Neural cell (in vitro differentiated cells): ENCODE measurements at regions not wholly inside any gene's neighbourhood (a gene's known extent, or its start where the extent isn't known, plus 50 kb on each side); places are given as distances from the start of the nearest gene placed in this dataset.

Experiments
- H2AFZ ChIP-seq: fragments of 200-600, 300-800 bp; sonication (generic), shearing (Covaris generic); 2 replicates; pipeline ENCODE4 v1.6.0; 2014; ENCODE audit warnings: low read depth, mild to moderate bottlenecking, antibody characterized with exemption, low read length, moderate library complexity
- H3F3A ChIP-seq: fragments of 200-600 bp; shearing (Covaris generic); 2 replicates; pipeline ENCODE4 v1.6.1; 2016; ENCODE audit warnings: mild to moderate bottlenecking, moderate library complexity, mixed read lengths, antibody characterized with exemption, low read length; ENCODE audit not compliant: insufficient read depth, poor library complexity, severe bottlenecking
- H3K27ac ChIP-seq: fragments of 200-600, 300-800 bp; sonication (generic), shearing (Covaris generic); 2 replicates; pipeline ENCODE4 v1.5.1; 2014; ENCODE audit warnings: mild to moderate bottlenecking, low read length, moderate library complexity
- H3K27me3 ChIP-seq: fragments of 300-800, 200-600 bp; sonication (generic), shearing (Covaris generic); 2 replicates; pipeline ENCODE4 v1.6.0; 2014; ENCODE audit warnings: mild to moderate bottlenecking, low read depth, low read length, moderate library complexity; ENCODE audit not compliant: insufficient read depth
- H3K36me3 ChIP-seq: fragments of 300-800, 200-600 bp; sonication (generic), shearing (Covaris generic); 2 replicates; pipeline ENCODE4 v1.5.1; 2014; ENCODE audit warnings: mild to moderate bottlenecking, antibody characterized with exemption, low read length, moderate library complexity; ENCODE audit not compliant: insufficient read depth
- H3K4me2 ChIP-seq: fragments of 300-800, 200-600 bp; sonication (generic), shearing (Covaris generic); 2 replicates; pipeline ENCODE4 v1.6.0; 2014; ENCODE audit warnings: mild to moderate bottlenecking, low read length
- H3K4me3 ChIP-seq: fragments of 300-800, 200-600 bp; sonication (generic), shearing (Covaris generic); 2 replicates; pipeline ENCODE4 v1.5.1; 2014; ENCODE audit warnings: mild to moderate bottlenecking, low read length, moderate library complexity
- H3K79me2 ChIP-seq: fragments of 200-600 bp; shearing (Covaris generic); replicated peaks from 2 replicates; pipeline ENCODE4 v1.6.0; 2014; ENCODE audit warnings: mild to moderate bottlenecking, low read length, moderate library complexity; ENCODE audit not compliant: insufficient read depth
- H3K9ac ChIP-seq: fragments of 300-800, 200-600 bp; sonication (generic), shearing (Covaris generic); 2 replicates; pipeline ENCODE4 v1.6.1; 2016; ENCODE audit warnings: mild to moderate bottlenecking, low read length, mixed read lengths
- H3K9me2 ChIP-seq: fragments of 200-600 bp; shearing (Covaris generic); 2 replicates; pipeline ENCODE4 v1.6.1; 2016; ENCODE audit warnings: mild to moderate bottlenecking, low read length, mixed read lengths; ENCODE audit not compliant: insufficient read depth
- H3K9me3 ChIP-seq: fragments of 200-600, 300-800 bp; sonication (generic), shearing (Covaris generic); 2 replicates; pipeline ENCODE4 v1.6.1; 2016; ENCODE audit warnings: mild to moderate bottlenecking, mixed run types, low read length, moderate library complexity, mixed read lengths
- H4K20me1 ChIP-seq: fragments of 200-600 bp; shearing (Covaris generic); 2 replicates; pipeline ENCODE4 v1.6.1; 2016; ENCODE audit warnings: mild to moderate bottlenecking, mixed run types; ENCODE audit not compliant: insufficient read depth
- EP300 ChIP-seq: fragments of 450-650 bp; conservative IDR thresholded peaks from 2 replicates; pipeline ENCODE4 v1.6.1; 2014; ENCODE audit warnings: antibody characterized with exemption, mild to moderate bottlenecking, moderate library complexity; ENCODE audit not compliant: poor library complexity, severe bottlenecking
- EZH2 ChIP-seq: fragments of 200-600, 300-800 bp; shearing (Covaris generic), sonication (generic); IDR thresholded peaks from 2 replicates; pipeline ENCODE4 v1.6.1; 2014; ENCODE audit warnings: antibody characterized with exemption, low read length, borderline replicate concordance, mild to moderate bottlenecking; ENCODE audit not compliant: insufficient read depth, poor library complexity, severe bottlenecking
- MXI1 ChIP-seq: fragments of 450-650 bp; conservative IDR thresholded peaks from 2 replicates; pipeline ENCODE4 v1.6.1; 2014; ENCODE audit warnings: antibody characterized with exemption, mild to moderate bottlenecking; ENCODE audit not compliant: poor library complexity, severe bottlenecking
- POLR2AphosphoS5 ChIP-seq: IDR thresholded peaks from 2 replicates; pipeline ENCODE4 v1.6.1; 2012
- RAD21 ChIP-seq: fragments of 450-650 bp; conservative IDR thresholded peaks from 2 replicates; pipeline ENCODE4 v1.6.1; 2014; ENCODE audit warnings: antibody characterized with exemption, mild to moderate bottlenecking, moderate library complexity
- SMC3 ChIP-seq: fragments of 450-650 bp; conservative IDR thresholded peaks from 2 replicates; pipeline ENCODE4 v1.6.1; 2014; ENCODE audit warnings: antibody characterized with exemption, mild to moderate bottlenecking, moderate library complexity; ENCODE audit not compliant: poor library complexity
- TAF1 ChIP-seq: IDR thresholded peaks from 2 replicates; pipeline ENCODE4 v1.6.1; 2012; ENCODE audit warnings: low read depth
- TF ChIP-seq, protein P1 (sequence below): fragments of 450-650 bp; IDR thresholded peaks from 2 replicates; pipeline ENCODE4 v1.5.1; 2014; ENCODE audit warnings: antibody characterized with exemption, mild to moderate bottlenecking, moderate library complexity; ENCODE audit not compliant: poor library complexity, severe bottlenecking
- TF ChIP-seq, protein P2 (sequence below): IDR thresholded peaks from 2 replicates; pipeline ENCODE4 v1.6.1; 2012; ENCODE audit warnings: borderline replicate concordance

DNA sequence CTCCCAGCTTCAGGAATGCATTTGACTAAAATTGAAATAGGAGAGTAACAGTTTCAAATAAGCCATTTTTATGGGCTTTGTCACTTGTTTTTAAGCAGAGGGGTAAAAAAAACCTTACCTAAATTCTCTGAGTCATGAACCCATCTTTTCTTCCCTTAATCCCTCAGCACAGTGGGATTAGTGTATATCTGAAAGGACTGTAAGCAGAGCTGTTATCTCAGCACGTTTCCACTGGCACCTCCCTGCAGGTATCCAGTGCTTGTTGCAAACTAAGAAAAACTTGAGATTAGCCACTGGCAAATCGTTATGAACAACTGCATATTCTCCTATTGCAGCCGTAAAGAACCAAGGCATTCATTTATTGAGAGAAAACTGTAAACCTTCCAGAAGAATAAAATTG, 872.7 kb downstream of the EFNA5 start:
- no peak overlapping the region for H3K27ac ChIP-seq
- H3K4me2 ChIP-seq, result no peak overlapping the region
- H3K27me3 ChIP-seq, result no peaks in the 10 kb centered on the region
- no peaks in the 10 kb centered on the region for H3K36me3 ChIP-seq
- H2AFZ ChIP-seq, result no peak overlapping the region
- TF ChIP-seq TAF1 (no peak), EP300 (no peak), EZH2 (no peak), MXI1 (no peak), SMC3 (no peak), RAD21 (no peak), POLR2AphosphoS5 (no peak)
- TF ChIP-seq, protein P1, sequence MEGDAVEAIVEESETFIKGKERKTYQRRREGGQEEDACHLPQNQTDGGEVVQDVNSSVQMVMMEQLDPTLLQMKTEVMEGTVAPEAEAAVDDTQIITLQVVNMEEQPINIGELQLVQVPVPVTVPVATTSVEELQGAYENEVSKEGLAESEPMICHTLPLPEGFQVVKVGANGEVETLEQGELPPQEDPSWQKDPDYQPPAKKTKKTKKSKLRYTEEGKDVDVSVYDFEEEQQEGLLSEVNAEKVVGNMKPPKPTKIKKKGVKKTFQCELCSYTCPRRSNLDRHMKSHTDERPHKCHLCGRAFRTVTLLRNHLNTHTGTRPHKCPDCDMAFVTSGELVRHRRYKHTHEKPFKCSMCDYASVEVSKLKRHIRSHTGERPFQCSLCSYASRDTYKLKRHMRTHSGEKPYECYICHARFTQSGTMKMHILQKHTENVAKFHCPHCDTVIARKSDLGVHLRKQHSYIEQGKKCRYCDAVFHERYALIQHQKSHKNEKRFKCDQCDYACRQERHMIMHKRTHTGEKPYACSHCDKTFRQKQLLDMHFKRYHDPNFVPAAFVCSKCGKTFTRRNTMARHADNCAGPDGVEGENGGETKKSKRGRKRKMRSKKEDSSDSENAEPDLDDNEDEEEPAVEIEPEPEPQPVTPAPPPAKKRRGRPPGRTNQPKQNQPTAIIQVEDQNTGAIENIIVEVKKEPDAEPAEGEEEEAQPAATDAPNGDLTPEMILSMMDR, result no peak
- TF ChIP-seq, protein P2, sequence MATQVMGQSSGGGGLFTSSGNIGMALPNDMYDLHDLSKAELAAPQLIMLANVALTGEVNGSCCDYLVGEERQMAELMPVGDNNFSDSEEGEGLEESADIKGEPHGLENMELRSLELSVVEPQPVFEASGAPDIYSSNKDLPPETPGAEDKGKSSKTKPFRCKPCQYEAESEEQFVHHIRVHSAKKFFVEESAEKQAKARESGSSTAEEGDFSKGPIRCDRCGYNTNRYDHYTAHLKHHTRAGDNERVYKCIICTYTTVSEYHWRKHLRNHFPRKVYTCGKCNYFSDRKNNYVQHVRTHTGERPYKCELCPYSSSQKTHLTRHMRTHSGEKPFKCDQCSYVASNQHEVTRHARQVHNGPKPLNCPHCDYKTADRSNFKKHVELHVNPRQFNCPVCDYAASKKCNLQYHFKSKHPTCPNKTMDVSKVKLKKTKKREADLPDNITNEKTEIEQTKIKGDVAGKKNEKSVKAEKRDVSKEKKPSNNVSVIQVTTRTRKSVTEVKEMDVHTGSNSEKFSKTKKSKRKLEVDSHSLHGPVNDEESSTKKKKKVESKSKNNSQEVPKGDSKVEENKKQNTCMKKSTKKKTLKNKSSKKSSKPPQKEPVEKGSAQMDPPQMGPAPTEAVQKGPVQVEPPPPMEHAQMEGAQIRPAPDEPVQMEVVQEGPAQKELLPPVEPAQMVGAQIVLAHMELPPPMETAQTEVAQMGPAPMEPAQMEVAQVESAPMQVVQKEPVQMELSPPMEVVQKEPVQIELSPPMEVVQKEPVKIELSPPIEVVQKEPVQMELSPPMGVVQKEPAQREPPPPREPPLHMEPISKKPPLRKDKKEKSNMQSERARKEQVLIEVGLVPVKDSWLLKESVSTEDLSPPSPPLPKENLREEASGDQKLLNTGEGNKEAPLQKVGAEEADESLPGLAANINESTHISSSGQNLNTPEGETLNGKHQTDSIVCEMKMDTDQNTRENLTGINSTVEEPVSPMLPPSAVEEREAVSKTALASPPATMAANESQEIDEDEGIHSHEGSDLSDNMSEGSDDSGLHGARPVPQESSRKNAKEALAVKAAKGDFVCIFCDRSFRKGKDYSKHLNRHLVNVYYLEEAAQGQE, result no peak
- H4K20me1 ChIP-seq, result no peaks in the 10 kb centered on the region
- no peaks in the 10 kb centered on the region for H3K9me3 ChIP-seq
- H3K9me2 ChIP-seq, result no peaks in the 10 kb centered on the region
- no peak overlapping the region for H3K9ac ChIP-seq
- no peaks in the 10 kb centered on the region for H3K79me2 ChIP-seq
- no peak overlapping the region for H3K4me3 ChIP-seq
- H3F3A ChIP-seq, result no peaks in the 10 kb centered on the region

GRCh38 chr5:106796081-106796480, 874.7 kb downstream of the EFNA5 start:
- Histone ChIP-seq H3K36me3 (no peaks in the 10 kb centered on the region), H3K4me3 (no peak overlapping the region), H3K27ac (no peak overlapping the region), H3K9me2 (no peaks in the 10 kb centered on the region), H3K4me2 (no peak overlapping the region), H3K79me2 (no peaks in the 10 kb centered on the region), H3K9ac (no peak overlapping the region), H3K27me3 (no peaks in the 10 kb centered on the region), H3K9me3 (no peaks in the 10 kb centered on the region), H4K20me1 (no peaks in the 10 kb centered on the region), H3F3A (no peaks in the 10 kb centered on the region), H2AFZ (no peak overlapping the region)
- TF ChIP-seq, protein P1, result no peak
- TF ChIP-seq SMC3, result no peak
- TF ChIP-seq EP300, result no peak
- TF ChIP-seq POLR2AphosphoS5, result no peak
- TF ChIP-seq TAF1, result no peak
- no peak for TF ChIP-seq RAD21
- TF ChIP-seq MXI1, result no peak
- TF ChIP-seq, protein P2, result no peak
- no peak for TF ChIP-seq EZH2
